H1 (cell line): ENCODE measurements at regions not wholly inside any gene's neighbourhood (a gene's known extent, or its start where the extent isn't known, plus 50 kb on each side); places are given as distances from the start of the nearest gene placed in this dataset.

Experiments used
- CTCF ChIA-PET: fragments of 300-600 bp; sonication (Branson Sonifier 250); formaldehyde crosslinking; loops from one replicate; lab custom pipeline; 2021; ENCODE audit not compliant: partially characterized antibody; lab: Charles Lee
- POLR2A ChIA-PET: fragments of 300-600 bp; sonication (Branson Sonifier 250); formaldehyde crosslinking; loops from one replicate; lab custom pipeline; 2021; ENCODE audit warnings: inconsistent platforms; ENCODE audit not compliant: partially characterized antibody; lab: Charles Lee
- DNase-seq, 2 experiments: peaks; one replicate each; pipeline versions ENCODE4 v3.0.0 to v3.0.0-alpha.2; 2010 to 2022; ENCODE audit warnings: low spot score in 2 of 2, low read depth in 1 of 2, mixed read lengths in 1 of 2
- FAIRE-seq: peaks from 2 replicates; lab custom pipeline; 2011; peaks lifted over from hg19 to GRCh38; lab: Jason Lieb, UNC
- H2AFZ ChIP-seq: 2 replicates; pipeline ENCODE4 v1.8.1; 2012; ENCODE audit warnings: low read length, inconsistent platforms
- H2AK5ac ChIP-seq: 2 replicates; pipeline ENCODE4 v1.6.1; 2013; ENCODE audit warnings: low read depth, low read length
- H2BK120ac ChIP-seq: replicated peaks from 2 replicates; pipeline ENCODE3; 2013; ENCODE audit warnings: low read depth, low read length, inconsistent platforms
- H2BK12ac ChIP-seq: 2 replicates; pipeline ENCODE4 v1.6.1; 2013; ENCODE audit warnings: low read depth, low read length
- H2BK15ac ChIP-seq: 2 replicates; pipeline ENCODE4 v1.6.1; 2013; ENCODE audit warnings: low read length
- H2BK20ac ChIP-seq: 2 replicates; pipeline ENCODE4 v1.6.1; 2013; ENCODE audit warnings: low read length
- H2BK5ac ChIP-seq: 2 replicates; pipeline ENCODE4 v1.6.1; 2013; ENCODE audit warnings: low read depth, low read length
- H3K14ac ChIP-seq: 2 replicates; pipeline ENCODE4 v1.6.1; 2013; ENCODE audit warnings: inconsistent platforms; ENCODE audit not compliant: insufficient read length
- H3K18ac ChIP-seq: 2 replicates; pipeline ENCODE4 v1.6.1; 2013; ENCODE audit warnings: low read length; ENCODE audit errors: extremely low read depth
- H3K23ac ChIP-seq: 2 replicates; pipeline ENCODE4 v1.6.1; 2013; ENCODE audit warnings: inconsistent platforms; ENCODE audit not compliant: insufficient read length
- H3K23me2 ChIP-seq: 2 replicates; pipeline ENCODE4 v1.6.1; 2013; ENCODE audit warnings: low read depth, low read length
- H3K27ac ChIP-seq: 2 replicates; pipeline ENCODE4 v1.6.1; 2011; ENCODE audit warnings: low read depth, low read length, inconsistent platforms
- H3K27me3 ChIP-seq, 4 experiments: replicated peaks in 1 of 4; 1 replicate in 1 of 4; 2 replicates in 3 of 4; pipeline versions ENCODE4 v1.6.1 to v1.8.1; 2011 to 2013; ENCODE audit warnings: low read length in 3 of 4, mild to moderate bottlenecking in 3 of 4, inconsistent platforms in 2 of 4, mixed read lengths in 2 of 4, moderate library complexity in 1 of 4; ENCODE audit not compliant: control insufficient read depth in 3 of 4, insufficient read depth in 3 of 4; ENCODE audit errors: extremely low read depth in 1 of 4
- H3K36me3 ChIP-seq, 4 experiments: 2 replicates each; pipeline versions ENCODE4 v1.6.1 to v1.8.1; 2011 to 2013; ENCODE audit warnings: mild to moderate bottlenecking in 4 of 4, low read length in 3 of 4, moderate library complexity in 2 of 4, control low read depth in 1 of 4, inconsistent platforms in 1 of 4; ENCODE audit not compliant: insufficient read depth in 4 of 4, control insufficient read depth in 2 of 4
- H3K4ac ChIP-seq: replicated peaks from 2 replicates; pipeline ENCODE3; 2013; ENCODE audit warnings: low read length, low read depth, mixed read lengths, inconsistent platforms; ENCODE audit not compliant: insufficient read length
- H3K4me1 ChIP-seq, 4 experiments: replicated peaks in 1 of 4; 1 replicate in 1 of 4; 2 replicates in 3 of 4; pipeline versions ENCODE4 v1.6.1 to v1.8.1; 2011 to 2013; ENCODE audit warnings: low read length in 3 of 4, inconsistent platforms in 2 of 4, mixed read lengths in 1 of 4; ENCODE audit not compliant: insufficient read depth in 4 of 4, control insufficient read depth in 3 of 4
- H3K4me2 ChIP-seq, 2 experiments: 2 replicates each; pipeline versions ENCODE4 v1.6.1 to v1.8.1; 2011 to 2013; ENCODE audit warnings: low read depth in 2 of 2, low read length in 2 of 2, control low read depth in 1 of 2, inconsistent platforms in 1 of 2, mild to moderate bottlenecking in 1 of 2; ENCODE audit not compliant: insufficient read depth in 1 of 2
- H3K4me3 ChIP-seq, 4 experiments: fragments of 200-600, 300-600 bp in 1 of 4; sonication (generic), shearing (Covaris generic), sonication (Bioruptor Twin) in 1 of 4; 2 replicates each; pipeline versions ENCODE4 v1.5.1 to v1.8.1; 2011 to 2016; ENCODE audit warnings: low read length in 4 of 4, low read depth in 3 of 4, control low read depth in 2 of 4, inconsistent platforms in 2 of 4, mild to moderate bottlenecking in 2 of 4, mixed read lengths in 1 of 4, moderate library complexity in 1 of 4; ENCODE audit not compliant: insufficient read depth in 2 of 4; ENCODE audit errors: extremely low read depth in 1 of 4
- H3K56ac ChIP-seq: replicated peaks from 2 replicates; pipeline ENCODE3; 2013; ENCODE audit warnings: low read depth, mild to moderate bottlenecking, mixed read lengths, low read length, inconsistent platforms; ENCODE audit not compliant: insufficient read length
- H3K79me1 ChIP-seq: 2 replicates; pipeline ENCODE4 v1.6.1; 2013; ENCODE audit warnings: low read depth, low read length, control low read depth
- H3K79me2 ChIP-seq, 2 experiments: 2 replicates each; pipeline versions ENCODE4 v1.6.1 to v1.8.1; 2012 to 2013; ENCODE audit warnings: low read length in 2 of 2, mild to moderate bottlenecking in 2 of 2, inconsistent platforms in 1 of 2; ENCODE audit not compliant: insufficient read depth in 2 of 2, control insufficient read depth in 1 of 2
- H3K9ac ChIP-seq, 4 experiments: replicated peaks in 1 of 4; 1 replicate in 1 of 4; 2 replicates in 3 of 4; pipeline versions ENCODE4 v1.6.1 to v1.8.1; 2011 to 2013; ENCODE audit warnings: low read depth in 3 of 4, low read length in 3 of 4, control low read depth in 2 of 4, mild to moderate bottlenecking in 2 of 4, moderate library complexity in 2 of 4, inconsistent platforms in 1 of 4; ENCODE audit errors: extremely low read depth in 1 of 4
- H3K9me3 ChIP-seq, 2 experiments: 2 replicates each; pipeline versions ENCODE4 v1.6.1 to v1.8.1; 2012 to 2013; ENCODE audit warnings: mild to moderate bottlenecking in 2 of 2, moderate library complexity in 2 of 2, control low read depth in 1 of 2, inconsistent platforms in 1 of 2, low read depth in 1 of 2, low read length in 1 of 2, mixed read lengths in 1 of 2; ENCODE audit not compliant: insufficient read depth in 2 of 2
- H4K20me1 ChIP-seq, 2 experiments: replicated peaks in 1 of 2; 2 replicates each; pipeline versions ENCODE3 to v1.8.1; 2011 to 2013; ENCODE audit warnings: inconsistent platforms in 2 of 2, low read length in 2 of 2, mild to moderate bottlenecking in 1 of 2; ENCODE audit not compliant: insufficient read depth in 2 of 2, control insufficient read depth in 1 of 2
- H4K5ac ChIP-seq: 2 replicates; pipeline ENCODE4 v1.6.1; 2013; ENCODE audit warnings: low read length, low read depth, mixed read lengths, inconsistent platforms; ENCODE audit not compliant: insufficient read length
- H4K8ac ChIP-seq: 2 replicates; pipeline ENCODE4 v1.8.0; 2013; ENCODE audit warnings: mild to moderate bottlenecking, moderate library complexity, low read length, inconsistent platforms; ENCODE audit not compliant: insufficient read depth; ENCODE audit errors: extremely low read depth
- H4K91ac ChIP-seq: replicated peaks from 2 replicates; pipeline ENCODE3; 2013; ENCODE audit warnings: low read length, mixed read lengths, inconsistent platforms; ENCODE audit not compliant: insufficient read length
- TAF7 ChIP-seq: optimal IDR thresholded peaks from 2 replicates; pipeline ENCODE3; 2011; ENCODE audit warnings: low read depth, mild to moderate bottlenecking, inconsistent platforms, low read length, moderate library complexity, borderline replicate concordance
- WGBS, 2 experiments: shearing (Covaris generic) in 1 of 2; methylation state at CpG; one replicate each; pipeline versions ENCODE4 v1.1.6 to v1.1.7; 2013 to 2015; ENCODE audit warnings: low lambda C conversion rate in 2 of 2, mixed read lengths in 2 of 2, inconsistent platforms in 1 of 2, low coverage in 1 of 2, missing lambda C conversion rate in 1 of 2; ENCODE audit not compliant: insufficient replicate concordance in 2 of 2, insufficient coverage in 1 of 2, insufficient read length in 1 of 2; ENCODE audit errors: extremely low coverage in 1 of 2, missing lambda C conversion rate in 1 of 2; 5-methylcytosine and 5-hydroxymethylcytosine counted together

DNA sequence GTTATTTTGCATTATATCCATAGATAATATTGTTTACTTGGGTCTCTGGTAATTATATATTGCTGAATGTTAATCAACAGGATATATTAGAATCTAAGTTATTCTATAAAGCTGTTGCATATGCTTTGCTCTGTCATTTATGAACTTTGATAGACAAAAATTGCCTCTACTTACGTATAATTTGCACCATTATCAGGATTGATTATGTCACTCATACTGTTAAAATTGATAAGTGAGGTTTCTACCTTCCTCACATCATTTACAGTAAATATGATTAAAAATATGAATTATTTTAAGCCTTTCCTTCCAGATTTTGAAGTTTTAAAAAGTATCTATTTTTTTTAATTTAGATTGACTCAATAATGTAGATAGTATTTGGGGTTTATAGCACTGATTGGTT is 1540.4 kb upstream of the PRMT6 start:
- no peak overlapping the region for H3K18ac ChIP-seq
- no peak overlapping the region for H3K9ac ChIP-seq
- no peak overlapping the region for H3K4me3 ChIP-seq
- H3K36me3 ChIP-seq = no peaks in the 10 kb centered on the region
- DNase-seq (no peak), FAIRE-seq (no peak)
- H3K56ac ChIP-seq = no peak overlapping the region
- H3K27me3 ChIP-seq = no peaks in the 10 kb centered on the region
- H2BK120ac ChIP-seq = no peak overlapping the region
- H4K91ac ChIP-seq = no peak overlapping the region
- CTCF ChIA-PET = no interaction called here
- H2BK15ac ChIP-seq = no peak overlapping the region
- H2BK12ac ChIP-seq = no peak overlapping the region
- H3K27ac ChIP-seq = no peak overlapping the region
- no peaks in the 10 kb centered on the region for H4K20me1 ChIP-seq
- no peaks in the 10 kb centered on the region for H3K79me1 ChIP-seq
- no peak overlapping the region for H3K4ac ChIP-seq
- no peak overlapping the region for H3K23ac ChIP-seq
- 96% methylated on average over 1 of the region's 1 CpG; no CpG with 5 or more reads in 1 of the 2 experiments for WGBS, 2 experiments
- TF ChIP-seq TAF7 = no peak
- no peak overlapping the region for H2AFZ ChIP-seq
- no peak overlapping the region for H2BK5ac ChIP-seq
- no peaks in the 10 kb centered on the region for H3K79me2 ChIP-seq
- no peak overlapping the region for H3K14ac ChIP-seq
- no peak overlapping the region for H4K5ac ChIP-seq
- no peak overlapping the region for H4K8ac ChIP-seq
- H3K23me2 ChIP-seq = no peaks in the 10 kb centered on the region
- no peaks in the 10 kb centered on the region for H3K4me1 ChIP-seq
- POLR2A ChIA-PET = no interaction called here
- H2BK20ac ChIP-seq = no peak overlapping the region
- H3K9me3 ChIP-seq = no peaks in the 10 kb centered on the region
- H2AK5ac ChIP-seq = no peak overlapping the region
- no peak overlapping the region for H3K4me2 ChIP-seq
